ENCODE measurements at regions not wholly inside any gene's neighbourhood (a gene's known extent, or its start where the extent isn't known, plus 50 kb on each side); places are given as distances from the start of the nearest gene placed in this dataset.

DNA sequence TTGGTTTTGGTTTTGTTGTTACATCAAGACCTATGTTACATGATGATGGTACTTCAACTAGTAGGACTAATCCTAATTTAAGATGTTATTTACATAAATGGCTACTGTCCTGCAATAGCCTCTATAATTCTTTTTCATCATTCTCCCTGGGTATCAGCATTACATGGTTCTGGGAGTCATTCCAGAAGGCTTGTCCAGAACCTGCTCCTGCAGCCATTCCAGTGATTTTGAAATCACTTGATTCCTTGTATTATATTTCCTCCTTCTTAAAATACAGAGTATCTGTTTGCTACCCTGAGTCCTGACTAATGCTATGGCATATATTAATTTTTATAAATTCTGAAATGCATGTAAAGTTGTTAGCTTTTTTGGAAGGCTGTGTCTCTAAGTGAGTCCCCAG is 400.5 kb upstream of the MEIS1 start:
- TF ChIP-seq CTCF (IDR thresholded peaks at IDR 0.05) (no peak), POLR2A (IDR thresholded peaks at IDR 0.05) (no peak)

GRCh38 chr2:66032226-66032775 is 402.6 kb upstream of the MEIS1 start:
- WGBS, 2 donors, result 84 to 92% methylated on average over 1 of the region's 1 CpG
- intact Hi-C loops (cut with DNase I; ENCODE audit: low total_unique reads), result no loop called here
- no peak overlapping the region for H3K4me3 ChIP-seq (ENCODE audit: low read depth, poor library complexity, severe bottlenecking)
- TF ChIP-seq CTCF (IDR thresholded peaks at IDR 0.05) (no peak), POLR2A (IDR thresholded peaks at IDR 0.05) (no peak)
- no peak for DNase-seq (ENCODE audit: low spot score in 2 of 2)

More for the DNA sequence above, 400.5 kb upstream of the MEIS1 start:
- DNase-seq (ENCODE audit: low spot score in 2 of 2), result no peak
- intact Hi-C loops (cut with DNase I; ENCODE audit: low total_unique reads), result no loop called here
- H3K4me3 ChIP-seq (ENCODE audit: low read depth, poor library complexity, severe bottlenecking), result no peak overlapping the region

DNA sequence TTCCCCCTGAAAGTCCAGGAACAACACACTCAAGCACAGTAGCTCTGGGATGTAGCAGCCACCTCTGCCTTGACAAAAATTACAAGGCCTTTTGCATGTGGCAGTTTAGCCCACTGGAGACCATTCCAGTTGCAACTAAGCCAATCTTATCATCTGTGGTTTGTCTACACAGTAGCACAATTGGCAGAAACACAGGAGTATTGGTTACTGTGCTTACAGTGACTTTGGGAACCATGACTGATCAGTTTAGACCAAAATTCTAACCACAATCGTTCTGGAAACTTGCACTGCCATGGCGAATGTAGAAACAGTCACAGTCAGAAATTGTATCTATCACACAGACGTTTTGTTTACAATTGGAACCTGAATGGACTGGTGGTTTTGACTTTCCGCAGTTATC is 403.7 kb upstream of the MEIS1 start:
- no peak for TF ChIP-seq POLR2A (IDR thresholded peaks at IDR 0.05)
- TF ChIP-seq CTCF (IDR thresholded peaks at IDR 0.05), result no peak
- 88 to 92% methylated on average over 4 of the region's 4 CpGs for WGBS, 2 donors
- intact Hi-C loops (cut with DNase I; ENCODE audit: low total_unique reads), result no loop called here
- no peak overlapping the region for H3K4me3 ChIP-seq (ENCODE audit: low read depth, poor library complexity, severe bottlenecking)
- DNase-seq (ENCODE audit: low spot score in 2 of 2), result no peak

GRCh38 chr2:66030553-66030952 is 404.4 kb upstream of the MEIS1 start:
- 69 to 80% methylated on average over 1 of the region's 1 CpG for WGBS, 2 donors
- intact Hi-C loops (cut with DNase I; ENCODE audit: low total_unique reads), result no loop called here
- no peak overlapping the region for H3K4me3 ChIP-seq (ENCODE audit: low read depth, poor library complexity, severe bottlenecking)
- no peak for TF ChIP-seq CTCF (IDR thresholded peaks at IDR 0.05)
- TF ChIP-seq POLR2A (IDR thresholded peaks at IDR 0.05), result no peak
- DNase-seq (ENCODE audit: low spot score in 2 of 2), result no peak

DNA sequence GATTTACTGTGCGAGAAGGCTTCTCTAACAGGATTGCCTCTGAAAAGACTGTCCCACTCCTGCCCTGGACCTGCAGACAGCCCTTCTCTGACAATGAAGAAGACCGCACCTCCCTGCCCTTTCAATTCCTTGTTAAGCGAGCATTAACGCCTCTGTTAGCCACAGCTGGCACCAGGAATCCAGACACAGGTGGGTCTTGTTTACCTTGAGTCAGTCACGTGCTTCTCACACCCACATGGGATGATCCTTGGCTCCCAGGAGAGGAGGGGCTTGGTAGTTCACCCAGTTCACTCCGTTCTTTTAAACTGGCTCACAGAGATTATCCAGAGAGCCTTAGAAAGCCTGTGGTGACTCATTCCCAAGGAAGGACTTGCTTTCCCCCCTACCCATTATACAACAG is 410.5 kb upstream of the MEIS1 start:
- no peak for DNase-seq (ENCODE audit: low spot score in 2 of 2)
- intact Hi-C loops (cut with DNase I; ENCODE audit: low total_unique reads), result no loop called here
- WGBS, 2 donors, result 60 to 69% methylated on average over 6 of the region's 6 CpGs
- no peak overlapping the region for H3K4me3 ChIP-seq (ENCODE audit: low read depth, poor library complexity, severe bottlenecking)
- TF ChIP-seq POLR2A (IDR thresholded peaks at IDR 0.05) (no peak), CTCF (IDR thresholded peaks at IDR 0.05) (no peak)

DNA sequence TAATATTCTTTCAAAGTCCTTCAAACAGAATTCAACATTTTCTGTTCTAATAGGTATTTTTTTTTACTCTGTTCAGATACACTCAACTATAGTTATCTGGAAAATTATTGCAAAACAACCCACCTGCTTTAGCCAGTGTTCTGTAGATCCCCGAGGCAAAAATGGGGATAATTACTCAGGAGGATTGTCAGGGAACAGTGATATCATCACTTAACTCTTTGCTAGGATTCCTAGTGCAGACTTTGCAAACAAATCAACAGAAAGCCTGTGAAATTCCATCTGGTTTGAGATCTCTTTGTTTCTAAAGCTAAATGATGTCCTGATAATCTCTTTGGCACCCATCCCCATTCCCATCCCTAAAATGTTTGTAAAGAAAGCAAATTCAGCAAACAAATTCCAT is 413.6 kb upstream of the MEIS1 start:
- DNase-seq (ENCODE audit: low spot score in 2 of 2), result no peak
- no peak overlapping the region for H3K4me3 ChIP-seq (ENCODE audit: low read depth, poor library complexity, severe bottlenecking)
- intact Hi-C loops (cut with DNase I; ENCODE audit: low total_unique reads), result no loop called here
- TF ChIP-seq CTCF (IDR thresholded peaks at IDR 0.05) (no peak), POLR2A (IDR thresholded peaks at IDR 0.05) (no peak)
- WGBS, 2 donors, result 8 to 15% methylated on average over 1 of the region's 1 CpG
